Stimulated activated memory B cell treated with anti-CD40 and anti-IgM and Interleukin-4, amounts not matched to agents 10 μg/mL and 1 μg/mL and 100 μg/mL, for 72 hours (primary cell): ENCODE measurements at regions not wholly inside any gene's neighbourhood (a gene's known extent, or its start where the extent isn't known, plus 50 kb on each side); places are given as distances from the start of the nearest gene placed in this dataset.
A peak's percentile ranks its signal among the peaks of the same experiment; 100 is the strongest.
"Not testable (repeated sequence)": the region's sequence is repeated elsewhere in the genome, so short reads cannot be mapped to it uniquely, and the experiment has no call there.

Experiments used
- ATAC-seq: fragments of 150-1000 bp; cut with Tn5 transposase; 2 replicates; pipeline ENCODE4 v1.10.0; 2021
- H3K27ac Mint-ChIP-seq: one replicate; pipeline ENCODE4 v1.8.0; 2022; ENCODE audit warnings: mild to moderate bottlenecking, mixed read lengths
- H3K27me3 Mint-ChIP-seq: one replicate; pipeline ENCODE4 v1.8.0; 2022; ENCODE audit warnings: mixed read lengths
- H3K36me3 Mint-ChIP-seq: one replicate; pipeline ENCODE4 v1.8.0; 2022; ENCODE audit warnings: mixed read lengths
- H3K4me1 Mint-ChIP-seq: one replicate; pipeline ENCODE4 v1.8.0; 2022; ENCODE audit warnings: mixed read lengths
- H3K4me3 Mint-ChIP-seq: one replicate; pipeline ENCODE4 v1.8.0; 2022; ENCODE audit warnings: mild to moderate bottlenecking, moderate library complexity, mixed read lengths
- H3K9me3 Mint-ChIP-seq: one replicate; pipeline ENCODE4 v1.8.0; 2022; ENCODE audit warnings: mixed read lengths

GRCh38 chr2:187215532-187216240 lies 232.4 kb downstream of the CALCRL start:
- Mint-ChIP-seq H3K36me3 (no peaks in the 10 kb centered on the region), H3K4me1 (no peaks in the 10 kb centered on the region), H3K27me3 (no peaks in the 10 kb centered on the region), H3K9me3 (peaks cover 7% of the 10 kb centered on the region), H3K4me3 (no peak overlapping the region), H3K27ac (no peak overlapping the region)
- ATAC-seq, result no peak

GRCh38 chr2:187214306-187214705 lies 233.7 kb downstream of the CALCRL start:
- H3K4me1 Mint-ChIP-seq, result no peaks in the 10 kb centered on the region
- H3K9me3 Mint-ChIP-seq, result peaks cover 7% of the 10 kb centered on the region
- no peak for ATAC-seq
- no peaks in the 10 kb centered on the region for H3K27me3 Mint-ChIP-seq
- no peak overlapping the region for H3K4me3 Mint-ChIP-seq
- H3K27ac Mint-ChIP-seq, result no peak overlapping the region
- H3K36me3 Mint-ChIP-seq, result no peaks in the 10 kb centered on the region

- no peaks in the 10 kb centered on the region for H3K27me3 Mint-ChIP-seq
- peaks cover 7% of the 10 kb centered on the region for H3K9me3 Mint-ChIP-seq
- no peaks in the 10 kb centered on the region for H3K4me1 Mint-ChIP-seq
- H3K27ac Mint-ChIP-seq, result no peak overlapping the region
- no peaks in the 10 kb centered on the region for H3K36me3 Mint-ChIP-seq
- no peak for ATAC-seq
- H3K4me3 Mint-ChIP-seq, result no peak overlapping the region
These were observed 234.3 kb downstream of the CALCRL start for GRCh38 chr2:187213798-187214197.

GRCh38 chr2:187210726-187211125 lies 237.3 kb downstream of the CALCRL start:
- Mint-ChIP-seq H3K4me3 (no peak overlapping the region), H3K27ac (no peak overlapping the region), H3K4me1 (no peaks in the 10 kb centered on the region), H3K27me3 (no peaks in the 10 kb centered on the region), H3K9me3 (peaks cover 7% of the 10 kb centered on the region), H3K36me3 (no peaks in the 10 kb centered on the region)
- ATAC-seq, result no peak

- Mint-ChIP-seq H3K27me3 (no peaks in the 10 kb centered on the region), H3K27ac (no peak overlapping the region), H3K4me3 (no peak overlapping the region), H3K4me1 (no peaks in the 10 kb centered on the region), H3K36me3 (no peaks in the 10 kb centered on the region), H3K9me3 (peaks cover 7% of the 10 kb centered on the region)
- peak; percentile 47 for ATAC-seq
These were observed 239.8 kb downstream of the CALCRL start for GRCh38 chr2:187208199-187208785.

GRCh38 chr2:187207126-187207525 lies 240.9 kb downstream of the CALCRL start:
- H3K36me3 Mint-ChIP-seq, result no peaks in the 10 kb centered on the region
- H3K4me1 Mint-ChIP-seq, result no peaks in the 10 kb centered on the region
- no peak overlapping the region for H3K27ac Mint-ChIP-seq
- H3K9me3 Mint-ChIP-seq, result peaks cover 7% of the 10 kb centered on the region
- no peak overlapping the region for H3K4me3 Mint-ChIP-seq
- no peak for ATAC-seq
- H3K27me3 Mint-ChIP-seq, result no peaks in the 10 kb centered on the region

GRCh38 chr2:187206471-187206870 lies 241.6 kb downstream of the CALCRL start:
- Mint-ChIP-seq H3K27me3 (no peaks in the 10 kb centered on the region), H3K27ac (no peak overlapping the region), H3K36me3 (no peaks in the 10 kb centered on the region), H3K9me3 (peaks cover 3% of the 10 kb centered on the region), H3K4me1 (no peaks in the 10 kb centered on the region), H3K4me3 (no peak overlapping the region)
- ATAC-seq, result no peak

GRCh38 chr2:187206071-187206470 lies 242.0 kb downstream of the CALCRL start:
- H3K36me3 Mint-ChIP-seq, result no peaks in the 10 kb centered on the region
- H3K27me3 Mint-ChIP-seq, result no peaks in the 10 kb centered on the region
- no peak for ATAC-seq
- no peak overlapping the region for H3K4me3 Mint-ChIP-seq
- peaks cover 1% of the 10 kb centered on the region for H3K9me3 Mint-ChIP-seq
- H3K4me1 Mint-ChIP-seq, result no peaks in the 10 kb centered on the region
- H3K27ac Mint-ChIP-seq, result no peak overlapping the region

GRCh38 chr2:187198136-187198535 lies 249.9 kb downstream of the CALCRL start:
- ATAC-seq, result no peak
- Mint-ChIP-seq H3K4me3 (no peak overlapping the region), H3K27me3 (no peaks in the 10 kb centered on the region), H3K4me1 (no peaks in the 10 kb centered on the region), H3K36me3 (no peaks in the 10 kb centered on the region), H3K9me3 (no peaks in the 10 kb centered on the region), H3K27ac (no peak overlapping the region)

- H3K9me3 Mint-ChIP-seq, result no peaks in the 10 kb centered on the region
- no peaks in the 10 kb centered on the region for H3K36me3 Mint-ChIP-seq
- H3K27me3 Mint-ChIP-seq, result no peaks in the 10 kb centered on the region
- ATAC-seq, result peak; percentile 43
- no peaks in the 10 kb centered on the region for H3K4me1 Mint-ChIP-seq
- H3K27ac Mint-ChIP-seq, result no peak overlapping the region
- no peak overlapping the region for H3K4me3 Mint-ChIP-seq
These were observed 254.0 kb downstream of the CALCRL start for GRCh38 chr2:187194049-187194448.

GRCh38 chr2:187188783-187189631 lies 259.0 kb downstream of the CALCRL start:
- Mint-ChIP-seq H3K36me3 (no peaks in the 10 kb centered on the region), H3K27me3 (no peaks in the 10 kb centered on the region), H3K4me1 (no peaks in the 10 kb centered on the region), H3K9me3 (no peaks in the 10 kb centered on the region), H3K4me3 (no peak overlapping the region), H3K27ac (no peak overlapping the region)
- ATAC-seq, result no peak

- H3K27me3 Mint-ChIP-seq, result no peaks in the 10 kb centered on the region
- H3K4me3 Mint-ChIP-seq, result no peak overlapping the region
- no peaks in the 10 kb centered on the region for H3K36me3 Mint-ChIP-seq
- no peak overlapping the region for H3K27ac Mint-ChIP-seq
- no peaks in the 10 kb centered on the region for H3K9me3 Mint-ChIP-seq
- no peaks in the 10 kb centered on the region for H3K4me1 Mint-ChIP-seq
- no peak for ATAC-seq
These were observed 260.5 kb downstream of the CALCRL start for GRCh38 chr2:187187519-187187918.

- Mint-ChIP-seq H3K9me3 (no peaks in the 10 kb centered on the region), H3K4me3 (no peak overlapping the region), H3K27me3 (no peaks in the 10 kb centered on the region), H3K4me1 (no peaks in the 10 kb centered on the region), H3K36me3 (no peaks in the 10 kb centered on the region), H3K27ac (no peak overlapping the region)
- ATAC-seq, result no peak
These were observed 267.5 kb downstream of the CALCRL start for GRCh38 chr2:187180529-187180928.

- H3K27me3 Mint-ChIP-seq, H3K9me3 Mint-ChIP-seq, H3K27ac Mint-ChIP-seq, ATAC-seq, H3K4me3 Mint-ChIP-seq, H3K4me1 Mint-ChIP-seq, H3K36me3 Mint-ChIP-seq: not testable (repeated sequence)
These were observed 269.2 kb downstream of the CALCRL start for GRCh38 chr2:187178876-187179275.

- H3K9me3 Mint-ChIP-seq, result no peaks in the 10 kb centered on the region
- H3K36me3 Mint-ChIP-seq, result no peaks in the 10 kb centered on the region
- no peaks in the 10 kb centered on the region for H3K4me1 Mint-ChIP-seq
- H3K27ac Mint-ChIP-seq, result no peak overlapping the region
- no peaks in the 10 kb centered on the region for H3K27me3 Mint-ChIP-seq
- peak; percentile 15 for ATAC-seq
- H3K4me3 Mint-ChIP-seq, result no peak overlapping the region
These were observed 270.8 kb downstream of the CALCRL start for GRCh38 chr2:187177253-187177652.

- no peak for ATAC-seq
- no peaks in the 10 kb centered on the region for H3K36me3 Mint-ChIP-seq
These were observed 273.5 kb downstream of the CALCRL start for GRCh38 chr2:187174582-187174981.

More at GRCh38 chr2:187174582-187174981, 273.5 kb downstream of the CALCRL start:
- no peaks in the 10 kb centered on the region for H3K27me3 Mint-ChIP-seq
- H3K27ac Mint-ChIP-seq, result no peak overlapping the region
- no peak overlapping the region for H3K4me3 Mint-ChIP-seq
- H3K9me3 Mint-ChIP-seq, result no peaks in the 10 kb centered on the region
- peaks cover 24% of the 10 kb centered on the region for H3K4me1 Mint-ChIP-seq
